IMR-90 (cell line): ENCODE measurements at regions not wholly inside any gene's neighbourhood (a gene's known extent, or its start where the extent isn't known, plus 50 kb on each side); places are given as distances from the start of the nearest gene placed in this dataset.

Source experiments
- ATAC-seq: fragments of 200-7000 bp; cut with Tn5 transposase; 2 replicates; pipeline ENCODE4 v1.9.1; 2020; ENCODE audit warnings: low read depth, mild to moderate bottlenecking, moderate library complexity
- BruUV-seq: library from RNA; stranded (reverse); fragments of 400-500 nt; replicated peaks from 2 replicates; lab custom pipeline; 2021; lab: Mats Ljungman, UMichigan
- CTCF ChIA-PET: fragments of 300-600 bp; formaldehyde crosslinking; extraction: SDS; loops from one replicate; lab custom pipeline; 2021; ENCODE audit warnings: antibody characterized with exemption; lab: Yijun Ruan, JAX
- POLR2A ChIA-PET: fragments of 300-600 bp; sonication (Branson Sonifier 250); formaldehyde crosslinking; loops from one replicate; lab custom pipeline; 2022; ENCODE audit warnings: antibody characterized with exemption; ENCODE audit not compliant: unreplicated experiment; lab: Charles Lee
- DNase-seq: peaks from one replicate; pipeline ENCODE4 v3.0.0; 2013
- H2AFZ ChIP-seq: replicated peaks from 2 replicates; pipeline ENCODE3; 2013; ENCODE audit warnings: low read length, mild to moderate bottlenecking; ENCODE audit not compliant: poor library complexity
- H2AK5ac ChIP-seq: 2 replicates; pipeline ENCODE4 v1.6.1; 2013; ENCODE audit warnings: low read depth, low read length, inconsistent platforms
- H2AK9ac ChIP-seq: replicated peaks from 2 replicates; pipeline ENCODE3; 2013; ENCODE audit warnings: mild to moderate bottlenecking, low read depth, low read length, moderate library complexity; ENCODE audit not compliant: poor library complexity
- H2BK120ac ChIP-seq: 2 replicates; pipeline ENCODE4 v1.6.1; 2013; ENCODE audit warnings: low read depth, low read length, inconsistent platforms
- H2BK15ac ChIP-seq: 3 replicates; pipeline ENCODE4 v1.6.1; 2013; ENCODE audit warnings: low read depth, low read length, inconsistent platforms
- H2BK20ac ChIP-seq: 2 replicates; pipeline ENCODE4 v1.6.1; 2013; ENCODE audit warnings: low read depth, mild to moderate bottlenecking, inconsistent platforms, low read length, moderate library complexity
- H2BK5ac ChIP-seq: 2 replicates; pipeline ENCODE4 v1.6.1; 2013; ENCODE audit warnings: mild to moderate bottlenecking, low read depth, low read length, inconsistent platforms; ENCODE audit not compliant: poor library complexity, severe bottlenecking
- H3K14ac ChIP-seq: replicated peaks from 2 replicates; pipeline ENCODE4 v1.6.1; 2013; ENCODE audit warnings: low read depth, low read length, inconsistent platforms
- H3K18ac ChIP-seq: 2 replicates; pipeline ENCODE4 v1.6.1; 2013; ENCODE audit warnings: low read depth, low read length, control low read depth
- H3K23ac ChIP-seq: 2 replicates; pipeline ENCODE4 v1.6.1; 2013; ENCODE audit warnings: low read depth, low read length, inconsistent platforms
- H3K27ac ChIP-seq: 2 replicates; pipeline ENCODE4 v1.5.1; 2013; ENCODE audit warnings: mild to moderate bottlenecking, control low read depth, low read length; ENCODE audit not compliant: insufficient read depth
- H3K27me3 ChIP-seq: 2 replicates; pipeline ENCODE4 v1.6.1; 2013; ENCODE audit warnings: low read length; ENCODE audit not compliant: control insufficient read depth, insufficient read depth
- H3K36me3 ChIP-seq: 2 replicates; pipeline ENCODE4 v1.6.1; 2013; ENCODE audit warnings: low read length, mixed read lengths; ENCODE audit not compliant: control insufficient read depth, insufficient read depth
- H3K4ac ChIP-seq: 2 replicates; pipeline ENCODE4 v1.6.1; 2013; ENCODE audit warnings: low read depth, low read length, inconsistent platforms
- H3K4me1 ChIP-seq: 2 replicates; pipeline ENCODE4 v1.6.1; 2013; ENCODE audit warnings: low read length, mixed read lengths; ENCODE audit not compliant: control insufficient read depth, insufficient read depth
- H3K4me2 ChIP-seq: 2 replicates; pipeline ENCODE4 v1.6.1; 2013; ENCODE audit warnings: low read depth, mild to moderate bottlenecking, control low read depth, low read length, moderate library complexity
- H3K4me3 ChIP-seq: 2 replicates; pipeline ENCODE4 v1.5.1; 2013; ENCODE audit warnings: low read depth, mild to moderate bottlenecking, control low read depth, low read length, moderate library complexity; ENCODE audit not compliant: insufficient read depth
- H3K56ac ChIP-seq: 2 replicates; pipeline ENCODE4 v1.6.1; 2013; ENCODE audit warnings: low read length, inconsistent platforms; ENCODE audit not compliant: insufficient read depth; ENCODE audit errors: extremely low read depth
- H3K79me1 ChIP-seq, 2 experiments: 2 replicates each; pipeline ENCODE4 v1.6.1; 2013; ENCODE audit warnings: low read length in 2 of 2, inconsistent platforms in 1 of 2, low read depth in 1 of 2
- H3K9ac ChIP-seq: 2 replicates; pipeline ENCODE4 v1.6.1; 2013; ENCODE audit warnings: low read depth, low read length, control low read depth
- H3K9me1 ChIP-seq: 2 replicates; pipeline ENCODE4 v1.6.1; 2013; ENCODE audit warnings: low read length, inconsistent platforms; ENCODE audit not compliant: insufficient read depth
- H3K9me3 ChIP-seq: 2 replicates; pipeline ENCODE4 v1.6.1; 2013; ENCODE audit warnings: low read length; ENCODE audit not compliant: control insufficient read depth, insufficient read depth
- H4K20me1 ChIP-seq: 2 replicates; pipeline ENCODE4 v1.6.1; 2013; ENCODE audit warnings: low read length, inconsistent platforms; ENCODE audit not compliant: insufficient read depth
- H4K5ac ChIP-seq: 2 replicates; pipeline ENCODE4 v1.6.1; 2013; ENCODE audit warnings: mild to moderate bottlenecking, low read depth, low read length, control low read depth
- H4K8ac ChIP-seq, 2 experiments: 2 replicates each; pipeline ENCODE4 v1.6.1; 2013; ENCODE audit warnings: low read depth in 2 of 2, low read length in 2 of 2, control low read depth in 1 of 2, inconsistent platforms in 1 of 2
- H4K91ac ChIP-seq: 2 replicates; pipeline ENCODE4 v1.6.1; 2013; ENCODE audit warnings: low read depth, low read length, inconsistent platforms; ENCODE audit not compliant: insufficient read depth
- CHD1 ChIP-seq: IDR thresholded peaks from 2 replicates; pipeline ENCODE4 v1.6.1; 2012; ENCODE audit warnings: low read depth, low read length, improper control_type of control experiment
- FOS ChIP-seq: fragments of 150-350 bp; IDR thresholded peaks from 2 replicates; pipeline ENCODE4 v1.6.1; 2016; ENCODE audit warnings: low read depth, low read length
- MAFK ChIP-seq: IDR thresholded peaks from 2 replicates; pipeline ENCODE4 v1.6.1; 2012; ENCODE audit warnings: low read depth, low read length, improper control_type of control experiment
- WGBS, 2 experiments: methylation state at CpG; one replicate each; pipeline versions ENCODE4 v1.1.5 to v1.1.7; 2013; ENCODE audit warnings: missing lambda C conversion rate in 2 of 2; ENCODE audit not compliant: insufficient read length in 1 of 2; ENCODE audit errors: extremely low coverage in 2 of 2; 5-methylcytosine and 5-hydroxymethylcytosine counted together
- dilution Hi-C: fragments of 300-500 bp; cut with HindIII; formaldehyde crosslinking; loops from one replicate; pipeline ENCODE4 v1.14.3; 2018; ENCODE audit warnings: low sequenced_read_pairs; ENCODE audit not compliant: unreplicated experiment
- in situ Hi-C: fragments of 300-500 bp; cut with MboI; formaldehyde crosslinking; loops from 3 replicates; pipeline ENCODE4 v1.14.3; 2019; ENCODE audit warnings: low sequenced_read_pairs, inconsistent platforms, mixed read lengths
- intact Hi-C: fragments of 100-400 bp; cut with micrococcal nuclease; formaldehyde crosslinking; loops from 2 replicates; pipeline ENCODE4 v1.10.0; 2022

DNA sequence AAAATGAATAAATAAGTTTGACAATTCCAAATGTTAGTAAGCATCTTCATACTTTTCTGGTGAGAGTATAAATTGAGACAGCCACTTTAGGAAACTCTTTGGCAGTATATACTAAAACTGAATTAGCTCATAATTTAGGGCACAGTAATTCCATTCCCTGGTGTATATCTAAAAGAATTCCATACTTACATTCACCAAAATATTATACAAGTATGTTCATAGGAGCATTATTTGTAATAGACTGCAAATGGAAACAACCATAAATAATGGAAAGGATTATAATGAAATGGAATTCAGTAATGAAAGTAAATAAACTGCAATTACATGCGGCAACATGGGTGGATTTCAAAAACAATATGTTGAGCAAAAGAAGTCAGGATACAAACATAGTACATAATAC lies 315.8 kb upstream of the LRRC4C start:
- ATAC-seq (no peak), DNase-seq (no peak)
- Histone ChIP-seq H2BK120ac (no peak overlapping the region), H2BK20ac (no peak overlapping the region), H2BK15ac (no peak overlapping the region), H4K8ac (no peak overlapping the region), H3K56ac (no peak overlapping the region), H3K4me1 (no peaks in the 10 kb centered on the region), H3K4me2 (no peak overlapping the region), H2AK9ac (no peak overlapping the region), H3K23ac (no peak overlapping the region), H4K91ac (no peak overlapping the region), H2BK5ac (no peak overlapping the region), H4K20me1 (no peaks in the 10 kb centered on the region), H3K9ac (no peak overlapping the region), H3K18ac (no peak overlapping the region), H3K9me1 (no peaks in the 10 kb centered on the region), H3K27me3 (no peaks in the 10 kb centered on the region), H3K79me1 (no peaks in the 10 kb centered on the region), H2AFZ (no peak overlapping the region), H3K27ac (no peak overlapping the region), H3K4me3 (no peak overlapping the region), H3K9me3 (no peaks in the 10 kb centered on the region), H3K4ac (no peak overlapping the region), H3K14ac (no peak overlapping the region), H2AK5ac (no peak overlapping the region), H4K5ac (no peak overlapping the region), H3K36me3 (no peaks in the 10 kb centered on the region)
- TF ChIP-seq FOS (no peak), MAFK (no peak), CHD1 (no peak)
- BruUV-seq, result no TSS peak
- ChIA-PET CTCF (no interaction called here), POLR2A (no interaction called here)
- intact Hi-C loops (no loop called here), dilution Hi-C loops (no loop called here), in situ Hi-C loops (no loop called here)
- WGBS, 2 experiments, result no CpG with 5 or more reads among the region's 1 CpG
